Activated CD4-positive, alpha-beta T cell treated with anti-CD3 and anti-CD28 coated beads, Interleukin-2, amount 50 U/mL, for 1 hour (primary cell): ENCODE measurements at regions not wholly inside any gene's neighbourhood (a gene's known extent, or its start where the extent isn't known, plus 50 kb on each side); places are given as distances from the start of the nearest gene placed in this dataset.

Experiments
- DNase-seq: peaks from one replicate; pipeline ENCODE4 v3.0.0-alpha.2; 2020

DNA sequence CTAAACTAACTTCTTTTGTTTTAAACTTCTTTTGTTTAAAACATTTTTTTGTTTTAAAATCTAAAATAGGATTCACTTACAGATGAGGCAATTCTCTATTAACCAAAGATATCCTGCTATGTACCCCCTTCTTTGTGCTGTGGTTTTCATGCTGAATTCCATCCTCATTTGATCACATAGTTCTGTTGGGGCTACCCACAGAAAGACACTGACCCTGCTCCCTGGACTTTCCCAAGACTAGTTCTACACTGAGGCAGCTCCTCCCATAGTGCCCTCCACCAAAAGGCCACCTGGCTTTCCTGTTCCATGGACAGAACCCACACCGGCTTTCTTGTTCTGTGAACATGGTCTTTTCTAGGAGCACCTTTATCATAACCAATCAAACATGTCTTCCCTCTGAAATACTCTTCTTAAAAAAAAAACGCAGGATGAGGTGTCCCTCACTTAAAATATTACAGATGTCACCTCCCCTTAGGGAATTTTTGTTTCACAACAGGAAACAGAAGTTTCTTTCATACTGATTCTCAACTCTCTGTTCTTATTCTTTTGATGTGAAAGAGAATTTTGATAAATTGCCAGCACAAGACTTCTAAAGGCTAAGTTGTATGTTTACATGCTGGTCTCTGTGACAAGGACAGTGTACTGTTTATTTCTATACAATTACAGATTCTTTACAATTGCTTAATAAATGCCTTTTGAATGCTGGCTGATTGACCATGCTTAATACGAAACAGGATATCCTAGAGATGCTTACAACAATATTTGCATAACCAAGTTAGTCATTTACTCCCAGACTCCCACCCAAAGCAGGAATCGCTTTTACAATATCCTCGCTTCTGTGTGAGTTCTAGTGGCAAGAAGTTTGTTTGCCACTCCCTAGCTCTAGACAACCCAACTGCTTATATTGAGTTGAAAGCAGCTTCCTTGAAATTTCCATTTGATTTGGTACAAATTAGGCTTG, 300.4 kb downstream of the DTWD2 start:
- no peak for DNase-seq

DNA sequence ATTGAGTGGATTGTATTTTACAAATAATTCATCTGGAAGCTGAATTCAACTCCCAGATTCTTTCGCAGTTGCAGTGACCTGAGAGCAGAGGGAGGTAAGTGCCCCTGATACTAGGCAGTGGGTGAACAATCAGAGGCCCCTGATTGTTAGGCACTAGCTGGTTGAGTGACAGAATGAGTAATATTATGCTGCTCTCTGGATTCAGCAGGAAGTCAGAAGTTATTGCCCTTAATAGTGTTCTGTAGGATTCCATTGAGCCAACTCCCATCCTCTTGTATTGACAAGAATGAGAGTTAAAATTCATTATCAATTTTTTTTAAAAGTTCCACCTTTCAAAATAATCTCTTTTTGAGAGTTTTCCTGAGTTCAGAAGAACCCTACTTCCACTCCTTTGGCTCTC, 301.2 kb downstream of the DTWD2 start:
- DNase-seq = no peak

DNA sequence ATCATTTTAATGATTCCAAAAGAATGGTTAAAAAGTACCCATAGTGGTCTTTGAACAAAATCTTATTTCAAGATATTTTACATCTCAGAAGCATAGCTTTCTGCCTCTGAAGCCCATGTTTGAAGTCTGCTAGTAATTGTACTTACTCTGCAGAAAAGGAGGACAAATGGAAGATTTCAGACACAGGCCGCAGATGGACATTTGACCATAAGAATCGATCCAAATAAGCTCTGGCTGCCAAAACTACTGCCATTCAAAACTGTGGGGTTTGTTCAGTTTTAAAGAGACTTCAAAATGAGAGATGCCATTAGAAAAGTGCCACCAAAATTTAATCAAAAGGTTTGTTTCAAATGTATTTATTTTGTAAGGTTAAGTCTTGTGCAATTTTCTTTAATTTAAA, 306.7 kb downstream of the DTWD2 start:
- DNase-seq = no peak

DNA sequence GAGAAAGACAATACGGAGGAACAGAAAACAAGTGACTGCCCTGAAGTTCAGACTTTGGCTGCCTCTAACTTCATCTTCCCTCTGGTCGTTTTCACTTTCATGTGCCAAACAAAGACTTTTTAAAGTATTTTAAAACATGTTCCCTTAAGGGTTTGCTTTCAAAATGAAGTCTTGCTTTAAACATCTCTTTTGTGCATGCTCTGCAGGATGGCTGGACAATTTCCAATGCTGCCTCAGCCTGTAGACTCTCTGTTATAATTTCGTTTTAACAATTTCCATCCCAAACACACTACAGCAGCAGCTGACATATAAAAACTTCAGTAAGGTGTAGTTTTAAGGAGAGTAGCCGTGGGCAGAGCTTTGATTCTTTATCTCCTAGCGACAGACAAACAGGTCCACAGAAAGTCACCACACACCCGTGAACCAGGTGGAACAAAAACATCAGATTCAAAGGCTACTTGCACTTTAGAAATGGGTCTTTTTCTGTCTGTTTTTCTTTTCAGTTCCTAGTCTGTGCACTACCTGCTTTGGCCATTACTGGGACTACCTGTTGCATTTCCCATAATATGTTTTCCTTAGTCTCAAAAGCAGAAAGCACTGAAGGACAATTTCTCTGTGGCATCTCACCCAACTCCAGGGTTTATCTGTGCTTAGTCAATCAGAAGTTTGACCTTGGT, 308.9 kb downstream of the DTWD2 start:
- DNase-seq = no peak

DNA sequence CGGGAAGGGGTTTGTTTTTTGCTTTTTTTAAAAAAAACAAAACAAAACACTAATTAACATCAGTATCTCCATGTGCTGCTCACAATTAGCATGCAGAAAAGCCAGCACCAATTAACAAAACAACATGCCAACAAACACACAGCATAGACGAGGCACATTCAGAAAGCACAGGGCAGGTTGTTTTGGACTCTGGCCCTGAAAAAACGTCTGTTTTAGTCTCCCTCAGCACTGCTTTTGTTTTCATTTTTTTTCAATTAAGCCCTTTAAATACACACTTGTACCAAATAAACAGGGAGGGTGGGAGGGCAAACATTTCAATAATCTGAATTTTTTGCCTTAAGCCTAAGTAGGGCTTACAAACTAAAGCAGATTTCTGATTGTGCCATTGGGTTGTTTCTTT, 309.6 kb downstream of the DTWD2 start:
- no peak for DNase-seq

DNA sequence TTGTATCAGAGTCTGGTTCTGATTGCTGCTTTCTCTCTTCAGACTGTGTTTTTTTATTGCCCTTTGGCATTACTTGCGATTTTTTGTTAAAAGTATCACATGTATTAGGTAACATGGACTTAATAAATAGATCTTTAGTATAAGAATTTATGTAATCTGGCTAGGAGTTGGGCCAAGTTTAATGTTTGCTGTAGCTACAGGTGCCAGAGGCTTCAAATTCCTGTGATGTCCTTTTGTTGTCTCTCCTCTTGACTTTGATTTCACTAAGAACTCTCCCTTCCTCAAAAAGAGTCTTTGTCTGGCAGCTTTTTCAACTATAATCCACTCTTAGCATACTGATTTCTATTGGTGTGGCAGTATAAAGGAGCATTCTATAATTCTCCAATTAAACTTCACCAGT, 313.1 kb downstream of the DTWD2 start:
- no peak for DNase-seq

DNA sequence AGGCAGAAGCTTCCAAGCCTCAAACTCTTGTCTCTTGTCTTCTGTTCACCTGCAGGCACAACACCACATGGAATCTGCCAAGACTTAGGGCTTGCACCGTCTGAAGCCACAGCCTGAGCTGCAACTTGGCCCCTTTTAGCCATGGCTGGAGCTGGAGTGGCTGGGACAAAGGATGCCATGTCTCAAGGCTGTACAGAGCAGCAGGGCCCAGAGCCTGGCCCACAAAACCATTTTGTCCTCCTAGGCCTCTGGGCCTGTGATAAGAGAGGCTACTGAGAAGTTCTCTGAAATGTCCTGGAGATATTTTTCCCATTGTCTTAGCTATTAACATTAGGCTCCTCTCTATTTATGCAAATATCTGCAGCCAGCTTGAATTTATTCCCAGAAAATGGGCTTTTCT, 330.8 kb downstream of the DTWD2 start:
- DNase-seq = no peak

DNA sequence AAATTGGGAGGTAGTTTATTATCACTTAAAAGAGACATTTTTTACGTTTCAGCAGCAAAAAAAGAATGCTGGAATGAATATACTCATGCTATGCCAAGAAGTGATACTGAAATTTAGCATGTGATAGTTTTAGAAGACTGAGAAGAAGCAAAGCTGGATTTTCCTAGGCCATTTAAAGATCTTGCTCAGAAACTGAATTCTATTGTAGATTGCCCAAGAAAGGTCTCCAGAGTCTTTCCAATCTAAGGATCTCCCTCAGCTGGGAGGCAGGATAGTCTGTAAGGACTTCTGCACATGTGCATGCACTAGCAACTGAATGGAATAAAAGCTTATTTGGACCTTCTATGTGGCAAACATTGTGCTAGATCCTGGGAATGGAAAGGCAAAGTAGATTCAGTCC, 334.5 kb downstream of the DTWD2 start:
- no peak for DNase-seq

DNA sequence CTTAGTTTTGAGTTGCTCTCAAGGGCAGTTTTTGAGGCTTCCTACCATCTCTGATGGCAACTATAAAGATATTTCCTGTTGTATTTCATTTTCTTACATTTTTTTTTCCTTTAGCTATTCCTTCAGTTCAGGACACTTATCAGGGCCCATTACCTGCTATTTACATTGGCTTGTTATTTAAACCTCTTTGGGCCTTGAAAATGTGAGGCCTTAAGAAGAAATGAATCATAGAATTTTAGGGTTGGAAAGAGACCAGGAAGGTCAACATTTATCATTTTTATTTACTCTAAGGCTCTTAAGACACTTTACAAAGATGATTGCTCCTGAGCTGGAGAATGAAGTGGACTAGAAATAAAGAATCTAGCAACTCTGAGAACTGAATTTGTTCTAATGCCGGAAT, 335.2 kb downstream of the DTWD2 start:
- no peak for DNase-seq

DNA sequence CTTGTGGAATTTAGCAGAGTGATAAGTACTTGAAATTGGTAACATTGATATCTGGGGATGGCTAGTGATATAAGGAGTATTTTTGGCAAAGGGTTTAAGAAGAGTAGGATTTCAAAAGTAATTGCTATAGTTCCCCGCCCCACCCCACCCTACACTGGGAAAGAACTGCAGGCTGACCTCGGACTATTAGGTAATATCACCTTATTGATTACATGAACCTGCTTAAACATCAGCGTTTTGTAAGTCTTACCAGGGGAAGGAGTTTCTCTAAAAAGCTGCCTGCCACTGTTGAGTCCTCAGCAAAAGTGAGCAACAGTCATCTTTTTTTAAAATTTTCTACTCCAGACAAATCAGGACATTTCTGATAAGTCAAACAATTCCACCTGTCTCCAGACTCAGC, 337.3 kb downstream of the DTWD2 start:
- no peak for DNase-seq

DNA sequence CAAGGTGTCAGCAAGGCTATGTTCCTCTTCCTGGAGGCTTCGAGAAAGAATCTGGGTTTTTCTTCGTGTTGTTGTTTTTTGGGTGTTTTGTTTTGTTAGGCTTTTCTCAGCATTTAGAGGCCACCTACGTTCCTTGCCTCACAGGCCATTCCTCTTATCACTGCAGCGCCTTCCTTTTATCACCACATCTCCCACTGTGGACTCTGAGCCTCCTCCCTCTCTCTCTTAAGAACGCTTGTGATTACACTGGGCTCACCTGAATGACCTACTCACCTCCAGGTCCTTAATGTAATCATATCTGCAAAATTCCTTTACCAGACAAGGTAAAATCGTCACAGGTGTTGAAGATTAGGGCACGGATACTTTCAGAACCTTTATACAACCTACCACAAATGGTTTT, 340.8 kb downstream of the DTWD2 start:
- DNase-seq = no peak

DNA sequence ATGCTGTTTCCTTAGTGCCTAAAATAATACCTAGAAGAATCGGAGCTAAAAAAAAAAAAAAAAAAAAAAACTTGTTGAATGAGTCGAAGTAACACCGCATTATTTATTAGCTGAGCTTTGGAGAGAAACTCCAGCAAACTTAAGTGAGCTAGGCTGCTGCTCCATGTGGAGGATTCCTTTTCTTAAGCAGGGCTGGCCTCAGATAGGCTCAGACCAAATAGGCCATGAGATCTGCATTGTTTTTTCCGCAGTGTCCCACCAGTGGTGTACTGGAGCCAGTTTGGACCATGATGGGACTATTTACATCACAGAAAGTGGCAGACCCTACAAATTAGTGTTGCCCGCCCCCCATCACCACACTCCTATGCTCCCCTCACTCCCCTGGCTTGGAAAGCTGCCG, 341.4 kb downstream of the DTWD2 start:
- DNase-seq = no peak

DNA sequence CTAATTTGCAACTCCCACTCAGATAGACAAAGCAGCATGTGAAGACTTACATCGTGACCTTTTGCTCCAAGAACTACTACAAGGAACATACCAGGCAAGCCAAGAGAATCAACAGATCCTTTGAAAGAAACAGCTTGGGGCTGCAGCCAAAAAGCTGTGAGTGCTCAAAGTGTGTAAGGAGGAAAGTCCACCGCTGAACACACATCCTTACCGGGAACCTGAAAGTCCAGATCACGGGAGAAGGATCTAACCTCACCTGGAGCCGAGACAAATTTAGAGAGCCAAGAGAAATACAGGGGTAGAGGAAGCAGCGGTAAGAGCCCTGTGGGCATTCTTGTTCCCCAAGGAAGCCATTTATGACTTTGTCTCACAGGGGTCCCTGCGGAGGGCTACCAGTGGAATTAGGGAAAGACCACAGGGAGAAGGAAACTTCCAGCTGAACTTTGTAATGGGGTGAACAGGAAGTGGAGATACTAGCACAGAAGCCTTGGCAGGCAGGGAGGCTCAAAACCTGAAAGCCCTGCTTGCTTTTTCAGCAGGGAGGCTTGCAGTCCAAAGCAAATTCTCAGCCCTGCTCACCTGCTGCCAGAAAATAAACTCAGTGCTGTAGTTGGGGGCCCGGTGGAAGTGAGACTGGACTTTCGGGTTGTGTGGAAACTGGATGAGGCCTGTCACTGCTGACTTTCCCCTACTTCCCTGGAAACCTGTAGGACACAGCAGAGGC, 350.2 kb downstream of the DTWD2 start:
- no peak for DNase-seq

DNA sequence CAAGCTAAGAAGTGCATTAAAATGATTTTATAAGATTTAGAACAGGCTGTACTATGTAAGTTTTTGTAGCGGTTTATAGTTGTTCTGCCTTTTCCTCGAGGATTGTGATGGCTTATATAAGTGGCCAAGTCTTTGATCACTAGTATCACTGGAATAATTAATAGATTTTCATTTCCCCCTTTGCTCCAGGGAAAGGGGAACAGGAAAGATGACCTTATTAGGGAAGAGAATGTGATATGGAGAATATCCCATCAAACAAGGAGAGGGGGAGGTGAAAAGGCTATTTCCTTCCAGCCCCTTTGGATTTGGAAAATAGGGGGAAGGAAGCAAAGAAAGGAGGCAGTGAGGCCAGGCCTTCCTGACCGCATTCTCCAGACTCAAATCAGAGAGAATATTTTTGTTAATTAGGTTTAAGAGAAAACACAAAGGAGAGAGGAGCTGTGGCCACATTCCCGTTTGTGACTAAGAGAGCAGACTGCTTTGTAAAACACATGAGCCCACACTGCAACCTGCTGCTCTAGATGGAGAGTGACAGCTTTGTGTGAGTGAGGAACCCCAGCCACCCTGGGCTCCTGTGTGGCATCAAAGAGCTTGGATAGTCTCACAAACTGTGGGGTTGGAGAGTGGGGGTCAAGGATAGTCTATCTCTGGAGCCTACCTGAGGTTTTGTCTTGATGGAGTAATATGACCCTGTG, 359.5 kb downstream of the DTWD2 start:
- no peak for DNase-seq

DNA sequence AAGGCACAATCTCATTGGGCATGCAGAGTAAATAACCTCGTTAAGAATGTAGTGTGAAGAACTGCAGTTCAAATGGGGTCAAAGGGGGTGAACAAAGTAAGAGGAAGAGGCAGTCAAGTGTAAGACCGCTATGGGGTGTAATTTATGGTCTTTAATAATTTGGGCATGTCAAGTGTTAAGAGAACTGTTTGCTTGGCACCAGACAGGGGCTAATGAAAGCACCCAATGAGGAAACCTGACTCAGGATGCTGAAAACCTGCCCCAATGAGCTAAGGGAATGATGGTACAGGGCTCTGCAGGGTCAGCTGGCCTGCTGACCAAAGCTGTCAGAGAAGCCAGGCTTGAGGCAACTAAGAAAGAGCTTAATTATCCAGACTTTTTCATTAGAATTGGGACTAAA, 368.1 kb downstream of the DTWD2 start:
- DNase-seq = no peak

DNA sequence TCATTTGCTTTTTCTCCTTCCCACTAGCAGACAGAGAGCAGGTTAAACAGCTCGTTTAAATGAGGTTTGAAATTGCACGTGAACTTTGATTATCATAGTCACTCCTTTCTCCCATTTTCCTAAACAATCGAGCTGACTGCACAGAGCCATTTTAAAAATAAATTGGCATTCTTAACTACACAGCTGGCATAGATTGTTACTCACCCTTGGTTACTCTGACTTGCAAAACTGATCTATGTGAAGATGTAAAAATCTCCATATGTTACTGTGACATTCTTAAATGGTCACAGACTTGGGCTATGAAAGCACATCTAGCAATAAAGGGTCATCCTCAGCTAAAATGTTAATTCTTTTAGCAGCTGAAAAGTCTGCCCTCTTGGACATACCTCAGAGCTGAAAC, 368.5 kb downstream of the DTWD2 start:
- no peak for DNase-seq

DNA sequence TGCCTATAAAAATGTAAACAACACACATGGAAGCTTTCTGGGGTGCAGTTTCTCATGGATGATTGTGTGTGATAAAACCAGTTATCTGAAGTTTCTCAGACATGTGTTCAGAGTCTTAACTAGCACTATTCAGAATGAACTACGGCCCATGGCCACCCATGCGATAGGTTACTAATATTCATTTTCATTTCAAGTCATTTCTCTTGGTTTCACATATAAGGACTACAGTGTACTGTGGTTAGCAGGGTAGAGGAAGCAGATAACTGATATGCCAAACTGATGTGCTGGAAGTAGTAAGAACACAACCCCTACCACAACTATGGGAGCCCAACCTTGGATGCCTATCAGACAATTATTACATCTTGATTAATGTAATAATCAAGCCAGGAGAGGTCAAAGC, 372.1 kb downstream of the DTWD2 start:
- DNase-seq = no peak

DNA sequence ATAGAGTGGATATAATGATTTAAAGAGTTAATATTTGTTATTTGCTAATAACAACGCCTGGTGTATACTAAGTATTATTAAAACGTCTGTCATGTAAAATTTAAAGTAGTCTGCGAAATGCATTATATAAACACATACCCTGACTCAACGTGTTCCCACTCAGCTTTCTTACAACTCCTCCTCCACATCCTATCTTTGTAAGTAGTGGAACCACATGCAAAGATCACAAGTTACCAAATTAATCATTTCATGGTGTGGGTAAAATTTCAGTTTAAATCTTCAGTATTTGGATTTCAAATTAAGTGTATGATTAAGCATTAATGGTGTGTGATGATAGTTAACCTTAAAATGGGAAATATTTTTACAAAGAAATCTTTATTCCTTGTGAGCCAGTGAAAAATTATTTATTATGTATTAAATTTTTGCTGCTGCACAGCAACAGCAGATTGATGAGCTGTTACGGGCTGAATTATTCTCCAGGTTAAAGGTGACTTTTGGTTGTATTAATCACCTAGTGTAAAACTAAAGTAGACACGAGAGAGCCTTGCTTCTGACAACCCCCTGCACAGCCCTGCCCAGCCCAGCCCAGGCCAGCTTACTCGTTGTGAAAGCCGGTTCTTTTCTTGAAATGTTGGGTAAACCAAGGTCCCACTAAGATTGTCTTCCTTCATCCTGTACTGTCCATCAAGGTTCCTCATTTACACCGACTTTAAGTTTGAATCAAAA, 373.5 kb downstream of the DTWD2 start:
- no peak for DNase-seq

DNA sequence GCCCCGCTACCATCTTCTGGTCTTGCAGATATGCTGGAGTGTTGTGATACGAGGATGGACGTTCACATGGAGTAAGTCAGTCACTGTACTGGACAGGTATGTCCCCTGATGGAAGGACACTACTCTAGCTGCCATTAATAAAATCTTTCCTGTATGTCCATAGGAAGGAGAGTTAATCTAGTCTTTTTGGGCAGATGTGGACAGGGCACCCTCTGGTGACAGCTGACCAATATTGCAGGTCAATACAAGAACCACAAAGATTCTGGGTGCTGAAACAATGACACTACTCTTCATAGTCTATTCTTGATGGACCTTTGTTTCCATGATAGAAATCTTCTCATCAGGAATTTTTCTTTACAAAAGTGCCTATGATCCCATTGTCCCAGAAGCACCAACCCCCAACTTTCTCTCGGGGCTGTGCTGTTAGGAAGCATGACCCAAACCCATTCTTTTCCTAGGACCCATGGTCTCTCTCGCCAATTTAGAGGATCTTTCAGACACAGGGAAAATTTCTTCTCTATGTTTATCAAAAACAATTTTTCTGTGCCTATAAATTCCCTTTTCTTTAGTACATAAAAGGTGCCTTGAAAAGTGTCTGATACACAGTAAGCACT, 376.9 kb downstream of the DTWD2 start:
- no peak for DNase-seq

DNA sequence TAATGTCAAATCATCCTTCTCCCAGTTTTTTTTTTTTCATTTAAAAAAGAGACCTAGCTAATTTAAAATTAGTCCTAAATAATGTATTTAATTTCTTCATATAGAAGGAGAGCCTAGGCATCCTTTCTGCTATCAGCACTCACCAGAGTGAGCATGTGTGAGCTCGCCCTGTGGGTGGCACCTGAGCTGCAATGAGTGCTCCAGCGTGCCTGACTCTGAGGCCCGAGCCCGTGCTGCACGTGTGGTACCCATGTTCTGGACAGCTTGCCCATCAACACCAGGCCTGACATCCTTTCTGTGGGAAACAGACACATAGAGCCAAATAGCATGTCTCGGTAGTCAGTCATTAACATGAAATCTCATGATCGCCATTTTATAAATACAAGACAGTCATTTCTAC, 381.4 kb downstream of the DTWD2 start:
- DNase-seq = no peak

DNA sequence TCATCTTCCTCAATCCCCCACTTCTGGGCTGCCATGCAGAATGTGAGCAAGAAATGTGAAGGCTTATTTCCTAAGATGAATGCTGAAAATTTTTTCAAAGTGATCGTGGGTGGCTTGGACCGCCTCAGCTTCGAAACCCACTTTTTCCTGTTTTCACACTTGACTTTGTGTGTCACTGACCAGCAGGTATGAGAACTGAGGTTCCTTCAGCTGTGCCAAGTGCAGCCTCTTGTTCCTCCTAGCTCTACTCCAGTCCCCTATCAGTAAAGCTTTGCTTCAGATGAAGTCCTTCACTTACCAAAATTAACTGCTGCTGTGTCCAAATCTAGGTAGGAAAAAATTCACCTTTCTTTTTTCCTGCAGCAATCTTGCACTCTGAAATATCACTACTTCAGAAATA, 382.6 kb downstream of the DTWD2 start:
- no peak for DNase-seq

DNA sequence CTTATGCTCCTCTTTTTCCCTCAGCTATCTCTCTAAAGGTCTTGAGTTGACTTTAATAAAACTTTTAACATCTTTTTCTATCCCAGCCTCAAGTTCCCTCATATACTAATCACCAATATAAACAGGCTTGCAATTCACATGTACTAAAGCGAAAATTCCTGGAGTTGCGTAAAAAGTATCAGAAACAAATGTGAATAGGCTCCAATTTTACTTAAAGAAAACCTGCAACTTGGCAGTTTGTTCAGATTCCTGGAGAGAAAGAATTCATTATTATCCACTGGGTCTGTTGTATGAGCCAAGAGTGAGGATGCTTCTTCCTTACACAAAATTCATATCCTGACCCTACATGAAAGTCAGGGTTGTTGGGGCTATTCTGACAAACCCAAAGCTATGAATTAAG, 384.2 kb downstream of the DTWD2 start:
- no peak for DNase-seq
